ENCODE measurements at regions not wholly inside any gene's neighbourhood (a gene's known extent, or its start where the extent isn't known, plus 50 kb on each side); places are given as distances from the start of the nearest gene placed in this dataset.

- TF ChIP-seq CTCF (IDR thresholded peaks at IDR 0.05): no peak
- no peak for TF ChIP-seq EP300 (IDR thresholded peaks at IDR 0.05)
- no peak for TF ChIP-seq POLR2A (IDR thresholded peaks at IDR 0.05; ENCODE audit: low read depth)
Observed at GRCh38 chr3:182709306-182709705, 84.0 kb upstream of the ATP11B start.

Data from esophagus muscularis mucosa (tissue), 4 donors.